HG03025 (cell line): ENCODE measurements at regions not wholly inside any gene's neighbourhood (a gene's known extent, or its start where the extent isn't known, plus 50 kb on each side); places are given as distances from the start of the nearest gene placed in this dataset.

Source experiments
- ATAC-seq: cut with Tn5 transposase; IDR thresholded peaks from one replicate; pipeline ENCODE4 v1.9.1; 2021; ENCODE audit warnings: mild to moderate bottlenecking, moderate library complexity; ENCODE audit not compliant: unreplicated experiment, low FRiP score

GRCh38 chr1:60415696-60416095 lies 342.1 kb upstream of the C1orf87 start:
- ATAC-seq: no peak

GRCh38 chr1:60413091-60413490 lies 339.5 kb upstream of the C1orf87 start:
- ATAC-seq: no peak

GRCh38 chr1:60411591-60411990 lies 338.0 kb upstream of the C1orf87 start:
- ATAC-seq: no peak

GRCh38 chr1:60402816-60403215 lies 329.2 kb upstream of the C1orf87 start:
- ATAC-seq: no peak

- ATAC-seq: no peak
Observed at GRCh38 chr1:60402216-60402615, 328.6 kb upstream of the C1orf87 start.

GRCh38 chr1:60394436-60394835 lies 320.9 kb upstream of the C1orf87 start:
- ATAC-seq: no peak

GRCh38 chr1:60390593-60391282 lies 317.2 kb upstream of the C1orf87 start:
- peak; percentile 65 for ATAC-seq

- ATAC-seq: no peak
Observed at GRCh38 chr1:60388092-60388987, 314.8 kb upstream of the C1orf87 start.

GRCh38 chr1:60387175-60387574 lies 313.6 kb upstream of the C1orf87 start:
- ATAC-seq: no peak

- ATAC-seq: no peak
Observed at GRCh38 chr1:60386249-60386648, 312.7 kb upstream of the C1orf87 start.

- ATAC-seq: no peak
Observed at GRCh38 chr1:60376196-60376595, 302.6 kb upstream of the C1orf87 start.

GRCh38 chr1:60374537-60374936 lies 301.0 kb upstream of the C1orf87 start:
- ATAC-seq: no peak

- ATAC-seq: no peak
Observed at GRCh38 chr1:60367532-60367931, 294.0 kb upstream of the C1orf87 start.

- ATAC-seq: no peak
Observed at GRCh38 chr1:60359431-60359830, 285.9 kb upstream of the C1orf87 start.

- ATAC-seq: no peak
Observed at GRCh38 chr1:60350531-60350930, 277.0 kb upstream of the C1orf87 start.

GRCh38 chr1:60348884-60349283 lies 275.3 kb upstream of the C1orf87 start:
- ATAC-seq: no peak

- ATAC-seq: no peak
Observed at GRCh38 chr1:60345621-60346020, 272.1 kb upstream of the C1orf87 start.

GRCh38 chr1:60345049-60345448 lies 271.5 kb upstream of the C1orf87 start:
- ATAC-seq: no peak

- ATAC-seq: no peak
Observed at GRCh38 chr1:60343736-60344135, 270.2 kb upstream of the C1orf87 start.

GRCh38 chr1:60342569-60342968 lies 269.0 kb upstream of the C1orf87 start:
- no peak for ATAC-seq

GRCh38 chr1:60341274-60341673 lies 267.7 kb upstream of the C1orf87 start:
- no peak for ATAC-seq

- no peak for ATAC-seq
Observed at GRCh38 chr1:60331647-60332046, 258.1 kb upstream of the C1orf87 start.
